ENCODE measurements at regions not wholly inside any gene's neighbourhood (a gene's known extent, or its start where the extent isn't known, plus 50 kb on each side); places are given as distances from the start of the nearest gene placed in this dataset.
"Not testable (repeated sequence)": the region's sequence is repeated elsewhere in the genome, so short reads cannot be mapped to it uniquely, and the experiment has no call there.

- ATAC-seq (ENCODE audit: low read depth) (no peak), DNase-seq (no peak)
- H3K27me3 Mint-ChIP-seq = peaks cover 3% of the 10 kb centered on the region
- H3K4me1 Mint-ChIP-seq = no peaks in the 10 kb centered on the region
- H3K9me3 Mint-ChIP-seq = peaks cover 3% of the 10 kb centered on the region
- H3K27ac Mint-ChIP-seq = no peak overlapping the region
- POLR2A ChIA-PET = no interaction called here
- H3K36me3 Mint-ChIP-seq = no peaks in the 10 kb centered on the region
- no peak overlapping the region for H3K4me3 Mint-ChIP-seq
These were observed 167.4 kb downstream of the GNAI1 start for GRCh38 chr7:80302078-80302477.

- POLR2A ChIA-PET = no interaction called here
- Mint-ChIP-seq H3K27ac (no peak overlapping the region), H3K36me3 (no peaks in the 10 kb centered on the region), H3K27me3 (peaks cover 3% of the 10 kb centered on the region), H3K4me3 (no peak overlapping the region), H3K4me1 (no peaks in the 10 kb centered on the region), H3K9me3 (peaks cover 9% of the 10 kb centered on the region)
- DNase-seq (no peak), ATAC-seq (ENCODE audit: low read depth) (no peak)
These were observed 163.6 kb downstream of the GNAI1 start for GRCh38 chr7:80298201-80298600.

GRCh38 chr7:80294346-80294745 is 159.7 kb downstream of the GNAI1 start:
- Mint-ChIP-seq H3K4me3 (no peak overlapping the region), H3K36me3 (no peaks in the 10 kb centered on the region), H3K27me3 (no peaks in the 10 kb centered on the region), H3K4me1 (no peaks in the 10 kb centered on the region), H3K9me3 (peaks cover 12% of the 10 kb centered on the region), H3K27ac (no peak overlapping the region)
- no peak for ATAC-seq (ENCODE audit: low read depth)
- POLR2A ChIA-PET = no interaction called here
- no peak for DNase-seq

GRCh38 chr7:80292634-80293033 is 158.0 kb downstream of the GNAI1 start:
- not testable (repeated sequence) for H3K4me3 Mint-ChIP-seq, H3K27ac Mint-ChIP-seq

GRCh38 chr7:80288175-80289122 is 153.8 kb downstream of the GNAI1 start:
- ATAC-seq (ENCODE audit: low read depth) (no peak), DNase-seq (no peak)
- POLR2A ChIA-PET = no interaction called here
- Mint-ChIP-seq H3K27ac (no peak overlapping the region), H3K27me3 (no peaks in the 10 kb centered on the region), H3K9me3 (peaks cover 6% of the 10 kb centered on the region), H3K4me1 (no peaks in the 10 kb centered on the region), H3K4me3 (no peak overlapping the region), H3K36me3 (no peaks in the 10 kb centered on the region)

More at GRCh38 chr7:80292634-80293033, 158.0 kb downstream of the GNAI1 start:
- POLR2A ChIA-PET; ATAC-seq (ENCODE audit: low read depth); H3K27me3 Mint-ChIP-seq; H3K36me3 Mint-ChIP-seq; H3K4me1 Mint-ChIP-seq; DNase-seq: not testable (repeated sequence)
- H3K9me3 Mint-ChIP-seq = peaks cover 12% of the 10 kb centered on the region

- Mint-ChIP-seq H3K4me3 (no peak overlapping the region), H3K9me3 (peaks cover 3% of the 10 kb centered on the region), H3K27ac (no peak overlapping the region), H3K36me3 (no peaks in the 10 kb centered on the region), H3K4me1 (no peaks in the 10 kb centered on the region), H3K27me3 (no peaks in the 10 kb centered on the region)
- POLR2A ChIA-PET = no interaction called here
- DNase-seq (no peak), ATAC-seq (ENCODE audit: low read depth) (no peak)
These were observed 153.0 kb downstream of the GNAI1 start for GRCh38 chr7:80287400-80288174.

GRCh38 chr7:80286611-80287010 is 152.0 kb downstream of the GNAI1 start:
- H3K4me1 Mint-ChIP-seq = no peaks in the 10 kb centered on the region
- DNase-seq = no peak
- POLR2A ChIA-PET = no interaction called here
- no peak overlapping the region for H3K27ac Mint-ChIP-seq
- H3K36me3 Mint-ChIP-seq = no peaks in the 10 kb centered on the region
- ATAC-seq (ENCODE audit: low read depth) = no peak
- H3K27me3 Mint-ChIP-seq = no peaks in the 10 kb centered on the region
- H3K4me3 Mint-ChIP-seq = no peak overlapping the region
- H3K9me3 Mint-ChIP-seq = peaks cover 1% of the 10 kb centered on the region

GRCh38 chr7:80284855-80285254 is 150.2 kb downstream of the GNAI1 start:
- H3K27ac Mint-ChIP-seq = no peak overlapping the region
- no peaks in the 10 kb centered on the region for H3K27me3 Mint-ChIP-seq
- no peak for ATAC-seq (ENCODE audit: low read depth)
- H3K36me3 Mint-ChIP-seq = no peaks in the 10 kb centered on the region
- DNase-seq = no peak
- H3K4me3 Mint-ChIP-seq = no peak overlapping the region
- POLR2A ChIA-PET = no interaction called here
- no peaks in the 10 kb centered on the region for H3K4me1 Mint-ChIP-seq
- H3K9me3 Mint-ChIP-seq = peaks cover 1% of the 10 kb centered on the region

- Mint-ChIP-seq H3K4me3 (no peak overlapping the region), H3K27me3 (no peaks in the 10 kb centered on the region), H3K36me3 (no peaks in the 10 kb centered on the region), H3K9me3 (no peaks in the 10 kb centered on the region), H3K4me1 (no peaks in the 10 kb centered on the region), H3K27ac (no peak overlapping the region)
- ATAC-seq (ENCODE audit: low read depth) = no peak
- no peak for DNase-seq
- POLR2A ChIA-PET = no interaction called here
These were observed 145.1 kb downstream of the GNAI1 start for GRCh38 chr7:80279760-80280159.

GRCh38 chr7:80278737-80279136 is 144.1 kb downstream of the GNAI1 start:
- no peak for DNase-seq
- Mint-ChIP-seq H3K4me3 (no peak overlapping the region), H3K4me1 (no peaks in the 10 kb centered on the region), H3K27ac (no peak overlapping the region), H3K9me3 (no peaks in the 10 kb centered on the region), H3K27me3 (no peaks in the 10 kb centered on the region), H3K36me3 (no peaks in the 10 kb centered on the region)
- POLR2A ChIA-PET = no interaction called here
- ATAC-seq (ENCODE audit: low read depth) = no peak

- Mint-ChIP-seq H3K4me1 (no peaks in the 10 kb centered on the region), H3K27ac (no peak overlapping the region)
These were observed 143.1 kb downstream of the GNAI1 start for GRCh38 chr7:80277434-80278427.

More at GRCh38 chr7:80277434-80278427, 143.1 kb downstream of the GNAI1 start:
- Mint-ChIP-seq H3K9me3 (no peaks in the 10 kb centered on the region), H3K36me3 (no peaks in the 10 kb centered on the region), H3K27me3 (no peaks in the 10 kb centered on the region), H3K4me3 (no peak overlapping the region)
- ATAC-seq (ENCODE audit: low read depth) (no peak), DNase-seq (no peak)
- POLR2A ChIA-PET = no interaction called here

Data from activated naive CD8-positive, alpha-beta T cell treated with anti-CD3 and anti-CD28 coated beads, Interleukin-2, amount 10 ng/mL, durations not matched to agents 7 days and 5 days (primary cell).